WTC11 (cell line): ENCODE measurements at regions not wholly inside any gene's neighbourhood (a gene's known extent, or its start where the extent isn't known, plus 50 kb on each side); places are given as distances from the start of the nearest gene placed in this dataset.

ENCODE experiments used
- FOXK1 ChIP-seq: sonication (generic); formaldehyde crosslinking; IDR thresholded peaks from 2 replicates; pipeline ENCODE4 v1.8.0; 2022; ENCODE audit warnings: mild to moderate bottlenecking, moderate library complexity, missing genetic modification reagents
- JAZF1 ChIP-seq: fragments of 250-450 bp; sonication (Bioruptor Pico); IDR thresholded peaks from 2 replicates; pipeline ENCODE4 v1.9.0; 2021; ENCODE audit warnings: moderate library complexity, mild to moderate bottlenecking, inconsistent platforms
- ZNF263 ChIP-seq: sonication (generic); formaldehyde crosslinking; IDR thresholded peaks from 2 replicates; pipeline ENCODE4 v1.8.1; 2022; ENCODE audit warnings: low read depth, mild to moderate bottlenecking, moderate library complexity, missing genetic modification reagents
- TF ChIP-seq, protein P1 (sequence below): fragments of 200-600 bp; IDR thresholded peaks from 2 replicates; pipeline ENCODE4 v1.8.0; 2022; ENCODE audit warnings: antibody characterized with exemption
- TF ChIP-seq, protein P2 (sequence below): sonication (generic); formaldehyde crosslinking; IDR thresholded peaks from 2 replicates; pipeline ENCODE4 v1.8.0; 2022; ENCODE audit warnings: missing genetic modification reagents
- TF ChIP-seq, protein P3 (sequence below): sonication (generic); formaldehyde crosslinking; conservative IDR thresholded peaks from 2 replicates; pipeline ENCODE4 v1.8.1; 2022; ENCODE audit warnings: mild to moderate bottlenecking, missing genetic modification reagents

DNA sequence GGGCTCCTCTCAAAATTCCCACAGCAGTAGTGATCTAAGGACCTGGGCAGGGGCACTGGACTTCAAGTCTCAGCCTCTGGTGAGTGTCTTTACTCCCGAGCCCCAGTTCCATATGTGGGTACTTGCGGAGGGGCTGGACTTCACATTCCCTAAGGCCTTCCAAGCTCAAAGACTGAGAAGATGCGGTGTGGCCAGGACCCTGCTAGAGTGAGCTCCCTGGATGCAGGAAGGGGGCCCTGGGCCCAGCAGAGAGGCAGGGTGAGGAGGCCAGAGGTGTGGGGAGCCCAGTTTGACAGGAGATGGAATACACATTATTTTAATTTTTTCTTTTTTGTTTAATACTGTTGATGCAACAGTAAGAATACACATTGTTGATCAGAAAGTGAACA lies 83.7 kb downstream of the IGLL1 start:
- TF ChIP-seq, protein P1, sequence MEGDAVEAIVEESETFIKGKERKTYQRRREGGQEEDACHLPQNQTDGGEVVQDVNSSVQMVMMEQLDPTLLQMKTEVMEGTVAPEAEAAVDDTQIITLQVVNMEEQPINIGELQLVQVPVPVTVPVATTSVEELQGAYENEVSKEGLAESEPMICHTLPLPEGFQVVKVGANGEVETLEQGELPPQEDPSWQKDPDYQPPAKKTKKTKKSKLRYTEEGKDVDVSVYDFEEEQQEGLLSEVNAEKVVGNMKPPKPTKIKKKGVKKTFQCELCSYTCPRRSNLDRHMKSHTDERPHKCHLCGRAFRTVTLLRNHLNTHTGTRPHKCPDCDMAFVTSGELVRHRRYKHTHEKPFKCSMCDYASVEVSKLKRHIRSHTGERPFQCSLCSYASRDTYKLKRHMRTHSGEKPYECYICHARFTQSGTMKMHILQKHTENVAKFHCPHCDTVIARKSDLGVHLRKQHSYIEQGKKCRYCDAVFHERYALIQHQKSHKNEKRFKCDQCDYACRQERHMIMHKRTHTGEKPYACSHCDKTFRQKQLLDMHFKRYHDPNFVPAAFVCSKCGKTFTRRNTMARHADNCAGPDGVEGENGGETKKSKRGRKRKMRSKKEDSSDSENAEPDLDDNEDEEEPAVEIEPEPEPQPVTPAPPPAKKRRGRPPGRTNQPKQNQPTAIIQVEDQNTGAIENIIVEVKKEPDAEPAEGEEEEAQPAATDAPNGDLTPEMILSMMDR, result no peak
- TF ChIP-seq, protein P2, sequence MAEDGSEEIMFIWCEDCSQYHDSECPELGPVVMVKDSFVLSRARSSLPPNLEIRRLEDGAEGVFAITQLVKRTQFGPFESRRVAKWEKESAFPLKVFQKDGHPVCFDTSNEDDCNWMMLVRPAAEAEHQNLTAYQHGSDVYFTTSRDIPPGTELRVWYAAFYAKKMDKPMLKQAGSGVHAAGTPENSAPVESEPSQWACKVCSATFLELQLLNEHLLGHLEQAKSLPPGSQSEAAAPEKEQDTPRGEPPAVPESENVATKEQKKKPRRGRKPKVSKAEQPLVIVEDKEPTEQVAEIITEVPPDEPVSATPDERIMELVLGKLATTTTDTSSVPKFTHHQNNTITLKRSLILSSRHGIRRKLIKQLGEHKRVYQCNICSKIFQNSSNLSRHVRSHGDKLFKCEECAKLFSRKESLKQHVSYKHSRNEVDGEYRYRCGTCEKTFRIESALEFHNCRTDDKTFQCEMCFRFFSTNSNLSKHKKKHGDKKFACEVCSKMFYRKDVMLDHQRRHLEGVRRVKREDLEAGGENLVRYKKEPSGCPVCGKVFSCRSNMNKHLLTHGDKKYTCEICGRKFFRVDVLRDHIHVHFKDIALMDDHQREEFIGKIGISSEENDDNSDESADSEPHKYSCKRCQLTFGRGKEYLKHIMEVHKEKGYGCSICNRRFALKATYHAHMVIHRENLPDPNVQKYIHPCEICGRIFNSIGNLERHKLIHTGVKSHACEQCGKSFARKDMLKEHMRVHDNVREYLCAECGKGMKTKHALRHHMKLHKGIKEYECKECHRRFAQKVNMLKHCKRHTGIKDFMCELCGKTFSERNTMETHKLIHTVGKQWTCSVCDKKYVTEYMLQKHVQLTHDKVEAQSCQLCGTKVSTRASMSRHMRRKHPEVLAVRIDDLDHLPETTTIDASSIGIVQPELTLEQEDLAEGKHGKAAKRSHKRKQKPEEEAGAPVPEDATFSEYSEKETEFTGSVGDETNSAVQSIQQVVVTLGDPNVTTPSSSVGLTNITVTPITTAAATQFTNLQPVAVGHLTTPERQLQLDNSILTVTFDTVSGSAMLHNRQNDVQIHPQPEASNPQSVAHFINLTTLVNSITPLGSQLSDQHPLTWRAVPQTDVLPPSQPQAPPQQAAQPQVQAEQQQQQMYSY (CRISPR knock-in tag), result no peak
- TF ChIP-seq JAZF1 (no peak), ZNF263 (no peak), FOXK1 (CRISPR knock-in tag) (no peak)
- TF ChIP-seq, protein P3, sequence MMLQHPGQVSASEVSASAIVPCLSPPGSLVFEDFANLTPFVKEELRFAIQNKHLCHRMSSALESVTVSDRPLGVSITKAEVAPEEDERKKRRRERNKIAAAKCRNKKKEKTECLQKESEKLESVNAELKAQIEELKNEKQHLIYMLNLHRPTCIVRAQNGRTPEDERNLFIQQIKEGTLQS (CRISPR knock-in tag), result no peak
